C4-2B (cell line): ENCODE measurements at regions not wholly inside any gene's neighbourhood (a gene's known extent, or its start where the extent isn't known, plus 50 kb on each side); places are given as distances from the start of the nearest gene placed in this dataset.
"Not testable (repeated sequence)": the region's sequence is repeated elsewhere in the genome, so short reads cannot be mapped to it uniquely, and the experiment has no call there.

ENCODE experiments used
- H3K27ac ChIP-seq: fragments of 450-650 bp; 2 replicates; pipeline ENCODE4 v1.5.1; 2017
- CTCF ChIP-seq: fragments of 450-650 bp; conservative IDR thresholded peaks from 2 replicates; pipeline ENCODE4 v1.5.1; 2017; ENCODE audit warnings: mild to moderate bottlenecking
- ZFX ChIP-seq: fragments of 450-650 bp; IDR thresholded peaks from 2 replicates; pipeline ENCODE4 v1.6.1; 2017

- no peak overlapping the region for H3K27ac ChIP-seq
- TF ChIP-seq ZFX (no peak), CTCF (no peak)
Measured at GRCh38 chr3:31095255-31095654, 200.8 kb upstream of the GADL1 start.

- no peak overlapping the region for H3K27ac ChIP-seq
- TF ChIP-seq ZFX (no peak), CTCF (no peak)
Measured at GRCh38 chr3:31096661-31097395, 202.4 kb upstream of the GADL1 start.

GRCh38 chr3:31100519-31100918 is 206.1 kb upstream of the GADL1 start:
- TF ChIP-seq ZFX (no peak), CTCF (no peak)
- H3K27ac ChIP-seq: no peak overlapping the region

- H3K27ac ChIP-seq: not testable (repeated sequence)
Measured at GRCh38 chr3:31101285-31101684, 206.8 kb upstream of the GADL1 start.

- TF ChIP-seq CTCF: no peak
- no peak for TF ChIP-seq ZFX
- H3K27ac ChIP-seq: no peak overlapping the region
Measured at GRCh38 chr3:31102196-31102879, 207.9 kb upstream of the GADL1 start.

GRCh38 chr3:31103181-31103580 is 208.7 kb upstream of the GADL1 start:
- TF ChIP-seq ZFX: no peak
- TF ChIP-seq CTCF: no peak
- no peak overlapping the region for H3K27ac ChIP-seq

GRCh38 chr3:31103623-31104180 is 209.2 kb upstream of the GADL1 start:
- TF ChIP-seq CTCF: no peak
- no peak overlapping the region for H3K27ac ChIP-seq
